GM21825 (cell line): ENCODE measurements at regions not wholly inside any gene's neighbourhood (a gene's known extent, or its start where the extent isn't known, plus 50 kb on each side); places are given as distances from the start of the nearest gene placed in this dataset.
"Not testable (repeated sequence)": the region's sequence is repeated elsewhere in the genome, so short reads cannot be mapped to it uniquely, and the experiment has no call there.

ENCODE experiments used
- ATAC-seq: cut with Tn5 transposase; IDR thresholded peaks from one replicate; pipeline ENCODE4 v1.9.1; 2021; ENCODE audit warnings: mild to moderate bottlenecking, moderate library complexity; ENCODE audit not compliant: unreplicated experiment

GRCh38 chr1:95583661-95584210, 349.7 kb downstream of the RWDD3 start:
- no peak for ATAC-seq

- no peak for ATAC-seq
Measured at GRCh38 chr1:95584315-95584714, 350.3 kb downstream of the RWDD3 start.

GRCh38 chr1:95604771-95605170, 370.8 kb downstream of the RWDD3 start:
- ATAC-seq = no peak

- ATAC-seq = no peak
Measured at GRCh38 chr1:95614197-95614596, 380.2 kb downstream of the RWDD3 start.

GRCh38 chr1:95615421-95615820, 381.4 kb downstream of the RWDD3 start:
- ATAC-seq = no peak

GRCh38 chr1:95620076-95620475, 386.1 kb downstream of the RWDD3 start:
- no peak for ATAC-seq

GRCh38 chr1:95622609-95623008, 388.6 kb downstream of the RWDD3 start:
- ATAC-seq = no peak

GRCh38 chr1:95625224-95625623, 391.2 kb downstream of the RWDD3 start:
- no peak for ATAC-seq

GRCh38 chr1:95627244-95627643, 393.2 kb downstream of the RWDD3 start:
- no peak for ATAC-seq

- ATAC-seq = no peak
Measured at GRCh38 chr1:95631695-95632094, 397.7 kb downstream of the RWDD3 start.

GRCh38 chr1:95635811-95636210, 401.8 kb downstream of the RWDD3 start:
- no peak for ATAC-seq

GRCh38 chr1:95636897-95637296, 402.9 kb downstream of the RWDD3 start:
- no peak for ATAC-seq

- no peak for ATAC-seq
Measured at GRCh38 chr1:95640746-95641145, 406.7 kb downstream of the RWDD3 start.

- no peak for ATAC-seq
Measured at GRCh38 chr1:95641386-95641785, 407.4 kb downstream of the RWDD3 start.

- no peak for ATAC-seq
Measured at GRCh38 chr1:95642035-95642434, 408.0 kb downstream of the RWDD3 start.

- no peak for ATAC-seq
Measured at GRCh38 chr1:95643071-95643470, 409.1 kb downstream of the RWDD3 start.

GRCh38 chr1:95645126-95645525, 411.1 kb downstream of the RWDD3 start:
- not testable (repeated sequence) for ATAC-seq

- ATAC-seq = no peak
Measured at GRCh38 chr1:95650631-95651030, 416.6 kb downstream of the RWDD3 start.

- ATAC-seq = no peak
Measured at GRCh38 chr1:95652423-95652965, 418.5 kb downstream of the RWDD3 start.

- no peak for ATAC-seq
Measured at GRCh38 chr1:95653618-95654017, 419.6 kb downstream of the RWDD3 start.

GRCh38 chr1:95655321-95656020, 421.5 kb downstream of the RWDD3 start:
- ATAC-seq = no peak

GRCh38 chr1:95657248-95657647, 423.2 kb downstream of the RWDD3 start:
- ATAC-seq = no peak

GRCh38 chr1:95659166-95659565, 425.2 kb downstream of the RWDD3 start:
- no peak for ATAC-seq
